ENCODE measurements at regions not wholly inside any gene's neighbourhood (a gene's known extent, or its start where the extent isn't known, plus 50 kb on each side); places are given as distances from the start of the nearest gene placed in this dataset.

- DNase-seq = no peak
Measured at GRCh38 chr3:55172913-55173312, 245.1 kb upstream of the LRTM1 start.

- no peak for DNase-seq
Measured at GRCh38 chr3:55170444-55170843, 242.6 kb upstream of the LRTM1 start.

GRCh38 chr3:55169608-55170072 is 241.8 kb upstream of the LRTM1 start:
- DNase-seq = no peak

GRCh38 chr3:55169161-55169560 is 241.3 kb upstream of the LRTM1 start:
- no peak for DNase-seq

- DNase-seq = no peak
Measured at GRCh38 chr3:55167586-55168317, 239.9 kb upstream of the LRTM1 start.

GRCh38 chr3:55166576-55167555 is 239.0 kb upstream of the LRTM1 start:
- DNase-seq = no peak

GRCh38 chr3:55165704-55166405 is 238.0 kb upstream of the LRTM1 start:
- DNase-seq = no peak

GRCh38 chr3:55165278-55165677 is 237.4 kb upstream of the LRTM1 start:
- no peak for DNase-seq

- no peak for DNase-seq
Measured at GRCh38 chr3:55164876-55165275, 237.0 kb upstream of the LRTM1 start.

GRCh38 chr3:55164191-55164590 is 236.3 kb upstream of the LRTM1 start:
- no peak for DNase-seq

GRCh38 chr3:55163421-55163820 is 235.6 kb upstream of the LRTM1 start:
- DNase-seq = no peak

GRCh38 chr3:55162031-55162795 is 234.4 kb upstream of the LRTM1 start:
- no peak for DNase-seq

GRCh38 chr3:55161231-55161630 is 233.4 kb upstream of the LRTM1 start:
- no peak for DNase-seq

GRCh38 chr3:55160241-55160983 is 232.6 kb upstream of the LRTM1 start:
- DNase-seq = no peak

- DNase-seq = no peak
Measured at GRCh38 chr3:55159711-55160110, 231.9 kb upstream of the LRTM1 start.

GRCh38 chr3:55159016-55159415 is 231.2 kb upstream of the LRTM1 start:
- no peak for DNase-seq

GRCh38 chr3:55158345-55158744 is 230.5 kb upstream of the LRTM1 start:
- DNase-seq = no peak

- no peak for DNase-seq
Measured at GRCh38 chr3:55157731-55158130, 229.9 kb upstream of the LRTM1 start.

- no peak for DNase-seq
Measured at GRCh38 chr3:55156851-55157650, 229.2 kb upstream of the LRTM1 start.

- no peak for DNase-seq
Measured at GRCh38 chr3:55147856-55148720, 220.2 kb upstream of the LRTM1 start.

Measured in 8988T (cell line).